ENCODE measurements at regions not wholly inside any gene's neighbourhood (a gene's known extent, or its start where the extent isn't known, plus 50 kb on each side); places are given as distances from the start of the nearest gene placed in this dataset.

- TF ChIP-seq EZH2 (IDR thresholded peaks at IDR 0.05; ENCODE audit: insufficient read depth, poor library complexity, severe bottlenecking), result no peak
- TF ChIP-seq EZH2phosphoT487 (IDR thresholded peaks at IDR 0.05; ENCODE audit: insufficient read depth, low read depth), result no peak
Observed at GRCh38 chr4:151822331-151822730, 61.5 kb upstream of the GATB start.

All from GM23248 (cell line).